GM18502 (cell line): ENCODE measurements at regions not wholly inside any gene's neighbourhood (a gene's known extent, or its start where the extent isn't known, plus 50 kb on each side); places are given as distances from the start of the nearest gene placed in this dataset.

Experiments
- ATAC-seq: cut with Tn5 transposase; IDR thresholded peaks from one replicate; pipeline ENCODE4 v1.9.1; 2021; ENCODE audit warnings: mild to moderate bottlenecking; ENCODE audit not compliant: unreplicated experiment, poor library complexity

GRCh38 chr16:79923431-79923830 is 322.9 kb upstream of the MAF start:
- no peak for ATAC-seq

DNA sequence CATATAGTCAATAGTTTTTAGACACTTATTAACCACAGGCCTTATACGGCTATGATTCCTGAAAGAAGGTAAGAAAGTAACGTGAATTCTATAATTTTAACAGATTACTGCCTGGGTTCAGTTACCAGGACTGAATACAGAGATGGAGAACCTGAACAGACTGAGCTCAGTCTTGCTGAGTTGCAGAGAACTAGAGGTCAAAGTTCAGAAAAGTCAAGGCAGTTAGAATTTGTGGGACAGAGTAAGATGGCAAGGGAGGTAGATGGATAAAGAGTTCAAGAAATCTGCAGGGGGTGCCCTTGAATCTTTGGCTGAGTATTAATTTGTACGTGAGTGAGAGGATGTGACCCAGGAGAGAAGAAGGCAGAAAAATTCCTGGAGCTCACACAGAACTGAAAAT is 320.1 kb upstream of the MAF start:
- no peak for ATAC-seq

DNA sequence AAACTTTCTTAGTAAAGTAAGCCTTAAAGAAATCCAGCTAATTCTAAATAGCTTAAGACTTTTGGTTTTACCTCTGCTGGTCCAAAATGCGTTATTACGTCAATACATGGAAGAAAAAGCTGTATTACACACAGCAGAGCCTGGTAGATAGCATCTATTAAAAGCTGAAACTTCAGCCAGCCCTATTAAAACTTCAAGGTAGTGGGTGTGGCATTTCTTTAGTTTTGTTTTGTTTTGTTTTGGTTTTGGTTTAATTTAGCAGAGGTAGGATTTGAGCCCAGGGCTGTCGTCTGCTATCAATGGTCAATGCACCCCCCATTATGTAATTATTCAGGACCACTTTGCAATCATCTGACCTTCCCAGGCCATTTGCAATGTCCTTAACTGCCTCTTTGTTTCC is 318.4 kb upstream of the MAF start:
- ATAC-seq: no peak

DNA sequence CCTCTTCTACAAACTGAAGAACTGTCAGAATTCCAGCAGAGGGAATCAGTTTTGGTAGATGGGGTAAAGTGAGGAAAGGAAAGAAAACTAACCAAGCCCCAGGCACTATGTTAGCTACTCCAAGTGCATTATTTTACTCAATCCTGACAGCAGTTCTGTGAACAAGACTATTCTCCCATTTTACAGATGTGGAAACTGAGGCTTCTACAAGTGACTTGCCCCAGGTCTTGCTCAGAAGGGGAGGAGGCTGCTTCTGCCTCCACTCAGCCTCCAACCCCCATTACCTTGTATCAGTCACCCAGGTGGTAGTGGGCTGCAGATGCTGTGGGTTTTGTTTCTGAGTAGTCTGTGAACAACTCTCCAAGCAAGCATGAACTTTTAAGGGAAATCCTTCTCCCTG is 315.2 kb upstream of the MAF start:
- ATAC-seq: no peak

DNA sequence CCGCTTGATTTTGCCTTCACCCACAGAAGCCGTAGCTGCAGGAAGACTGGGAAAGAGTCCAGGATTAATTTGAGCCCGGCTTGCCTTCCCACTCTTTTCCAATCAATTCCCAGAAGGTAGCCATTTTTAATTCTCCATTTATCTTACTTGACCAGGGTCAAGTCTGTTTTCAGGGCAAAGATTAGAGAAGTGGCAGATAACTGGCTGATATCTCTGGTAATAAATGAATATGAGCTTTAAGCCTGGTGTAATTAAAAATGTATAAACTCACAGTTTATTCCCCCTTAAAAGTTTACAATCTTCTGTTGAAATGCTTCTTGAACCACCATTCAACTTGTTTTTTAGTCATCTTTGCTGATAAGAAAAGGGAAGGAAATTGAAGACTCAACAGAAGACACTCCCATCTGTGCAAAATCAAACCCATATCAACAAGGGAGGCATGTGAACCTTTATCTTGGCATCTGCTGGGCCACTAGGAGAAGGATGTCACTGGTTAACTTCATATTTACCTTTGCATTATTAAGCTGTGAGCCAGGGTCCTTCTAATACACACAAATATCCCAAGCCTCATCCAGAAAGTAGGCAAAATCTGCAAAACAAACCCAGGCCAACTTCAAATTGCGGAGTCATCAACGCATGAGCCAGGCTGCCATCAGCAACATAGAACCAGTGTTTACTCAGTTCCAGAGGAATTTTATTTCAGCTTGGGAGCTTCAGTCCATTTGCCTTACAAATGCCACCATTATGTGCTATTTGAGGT is 314.6 kb upstream of the MAF start:
- no peak for ATAC-seq

DNA sequence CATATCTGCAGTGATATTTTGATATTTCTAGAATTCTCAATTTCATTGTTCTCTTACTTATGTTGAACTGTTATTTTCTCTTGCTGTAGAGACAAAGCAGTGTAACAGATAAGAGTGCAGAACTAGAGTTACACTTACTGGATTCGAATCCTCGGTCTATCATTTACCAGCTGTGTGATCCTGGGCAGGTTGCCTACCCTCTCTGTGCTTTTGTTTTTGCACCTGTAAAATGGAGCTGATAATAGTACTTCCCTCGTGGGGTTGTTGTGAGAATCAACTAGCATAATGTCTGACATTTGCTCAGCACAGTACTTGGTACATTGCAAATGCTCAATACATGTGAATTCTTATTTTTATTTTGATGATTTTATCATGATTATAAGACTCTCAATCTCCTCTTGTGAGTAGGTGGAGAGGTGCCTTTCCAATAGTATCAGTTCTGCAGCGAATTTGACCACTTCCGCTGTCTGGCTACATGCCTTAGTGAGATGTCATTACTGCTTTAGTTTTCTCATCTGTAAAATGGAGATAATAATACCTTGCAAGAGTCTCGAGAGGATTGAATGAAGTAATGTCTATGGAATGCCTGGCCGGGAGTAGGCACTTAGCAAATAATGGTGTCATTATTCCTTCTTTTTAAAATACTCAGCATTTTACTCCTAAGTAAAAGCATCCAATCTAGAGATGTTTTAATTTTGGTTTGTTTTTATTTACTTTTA is 312.2 kb upstream of the MAF start:
- no peak for ATAC-seq

DNA sequence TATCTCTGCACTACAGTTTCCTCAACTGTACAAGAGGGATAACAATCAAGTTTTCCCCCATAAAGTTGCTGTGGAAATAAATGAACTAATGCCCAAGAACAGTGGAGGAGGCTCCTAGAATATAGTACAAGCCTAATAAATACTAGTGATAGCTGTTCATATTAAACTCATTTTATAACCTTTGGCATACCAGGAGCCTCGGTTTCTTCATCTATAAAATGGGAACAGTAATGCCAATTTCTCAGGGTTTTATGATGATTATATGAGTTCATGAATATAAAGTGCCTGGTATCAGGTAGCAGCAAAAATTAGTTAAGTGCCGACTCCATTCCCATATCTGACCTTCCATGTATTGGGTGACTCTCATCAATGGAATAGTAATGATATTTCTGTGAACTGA is 311.1 kb upstream of the MAF start:
- ATAC-seq: no peak

DNA sequence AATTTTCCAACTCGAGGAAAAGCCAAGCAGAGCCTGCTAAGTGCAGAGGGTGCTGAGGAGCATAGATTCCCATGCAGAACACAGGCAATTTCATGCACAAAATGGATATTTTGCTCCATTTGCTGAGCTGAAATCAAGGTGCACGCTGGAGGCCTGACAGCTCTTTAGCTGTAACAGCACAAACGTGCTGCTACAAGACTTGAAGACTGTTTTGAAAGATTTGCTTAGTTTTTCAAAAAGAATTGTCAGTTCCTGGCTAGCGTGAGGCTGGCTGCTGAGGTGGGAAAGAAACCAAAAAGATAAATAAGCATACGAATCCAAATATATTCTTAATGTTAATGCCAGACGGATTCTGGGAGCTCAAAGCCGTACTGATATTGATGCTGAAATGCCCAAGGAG is 309.0 kb upstream of the MAF start:
- ATAC-seq: no peak

- ATAC-seq: no peak
These were observed 302.9 kb upstream of the MAF start for GRCh38 chr16:79903471-79903870.

DNA sequence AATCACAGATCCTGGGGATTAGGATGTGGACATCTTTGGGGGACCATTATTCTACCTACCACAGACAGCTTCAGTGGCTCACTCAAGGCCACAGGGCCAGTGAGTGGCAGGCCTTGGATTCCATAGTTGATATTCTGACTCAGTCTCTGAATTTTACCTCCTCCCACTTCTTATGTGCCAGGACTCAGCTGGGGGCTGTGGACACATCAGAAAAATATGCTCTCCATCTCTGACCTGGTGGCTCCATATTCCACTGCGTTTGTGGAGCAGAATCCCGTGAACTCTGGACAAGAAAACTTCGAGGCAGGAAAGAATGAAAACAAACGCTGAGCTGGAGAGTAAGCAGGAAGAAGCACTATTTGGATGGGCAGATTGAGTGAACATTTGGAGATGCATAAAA is 301.8 kb upstream of the MAF start:
- ATAC-seq: no peak

GRCh38 chr16:79901522-79901921 is 301.0 kb upstream of the MAF start:
- ATAC-seq: no peak

GRCh38 chr16:79899716-79900115 is 299.2 kb upstream of the MAF start:
- no peak for ATAC-seq

DNA sequence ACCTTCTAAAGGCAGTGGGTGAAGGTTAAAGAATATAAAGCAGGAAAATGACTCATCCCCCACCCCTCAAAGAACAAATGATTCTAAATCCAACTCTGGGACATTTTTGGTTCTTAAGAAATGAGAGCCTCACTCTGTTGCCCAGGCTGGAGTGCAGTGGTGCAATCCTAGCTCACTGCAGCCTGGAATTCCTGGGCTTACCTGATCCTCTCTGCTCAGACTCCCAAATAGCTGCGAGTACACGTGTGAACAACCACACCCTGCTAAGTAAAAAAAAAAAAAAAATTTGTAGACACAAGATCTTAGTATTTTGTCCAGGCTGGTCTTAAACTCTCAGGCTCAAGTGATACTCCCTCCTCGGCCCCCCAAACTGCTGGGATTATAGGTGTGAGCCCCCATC is 298.8 kb upstream of the MAF start:
- ATAC-seq: no peak

DNA sequence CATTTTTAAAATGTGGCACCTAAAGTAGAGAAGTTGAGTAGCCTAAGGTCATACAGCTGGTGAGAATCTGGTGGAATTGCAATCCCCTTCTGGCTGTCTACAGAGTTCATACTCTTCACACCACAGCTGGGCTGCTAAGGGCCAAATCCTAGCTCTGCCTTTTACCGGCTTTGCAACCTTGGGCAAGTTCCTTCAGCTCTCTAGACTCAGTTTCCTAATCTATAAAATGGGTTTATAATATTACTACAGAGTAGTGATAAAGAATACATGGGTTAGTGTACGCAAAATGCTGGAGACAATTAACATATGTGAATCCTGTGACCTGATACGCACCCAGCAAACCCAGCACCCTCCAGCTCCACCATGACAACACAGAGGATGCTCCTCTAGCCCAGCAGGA is 298.2 kb upstream of the MAF start:
- ATAC-seq: no peak

- ATAC-seq: no peak
These were observed 297.1 kb upstream of the MAF start for GRCh38 chr16:79897453-79898146.

DNA sequence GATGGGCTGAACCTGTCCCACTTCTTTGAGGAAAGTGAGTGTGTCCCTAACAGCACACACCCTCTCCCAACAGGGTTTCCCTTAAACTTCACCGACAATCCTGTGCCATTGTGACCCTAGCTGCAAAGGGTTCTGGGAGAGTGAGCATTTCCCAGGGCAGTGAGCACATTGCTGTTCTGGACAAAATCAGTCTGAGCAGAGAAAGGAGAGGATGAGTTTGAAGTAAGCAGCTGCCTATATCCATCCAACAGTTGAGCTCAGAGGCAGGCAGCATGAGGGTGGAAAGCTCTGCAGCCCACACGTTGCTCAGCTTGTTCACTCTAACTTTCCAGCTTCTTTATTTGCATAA is 296.5 kb upstream of the MAF start:
- no peak for ATAC-seq

DNA sequence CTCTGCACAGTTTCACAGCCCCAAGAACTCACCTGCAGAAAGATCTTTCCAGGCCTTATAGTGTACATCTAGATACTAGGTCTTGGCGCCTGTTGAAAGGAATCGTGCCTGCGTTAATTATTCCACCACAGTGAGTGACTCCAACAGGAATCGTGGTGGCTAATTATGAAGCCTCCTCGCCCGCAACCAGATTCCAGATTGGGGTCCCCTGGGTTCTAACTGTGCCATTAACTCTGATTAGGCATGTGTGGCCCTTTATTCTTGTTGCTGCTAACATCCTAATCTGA is 295.3 kb upstream of the MAF start:
- ATAC-seq: no peak

GRCh38 chr16:79895053-79895916 is 294.7 kb upstream of the MAF start:
- no peak for ATAC-seq

GRCh38 chr16:79893445-79893844 is 292.9 kb upstream of the MAF start:
- ATAC-seq: no peak

DNA sequence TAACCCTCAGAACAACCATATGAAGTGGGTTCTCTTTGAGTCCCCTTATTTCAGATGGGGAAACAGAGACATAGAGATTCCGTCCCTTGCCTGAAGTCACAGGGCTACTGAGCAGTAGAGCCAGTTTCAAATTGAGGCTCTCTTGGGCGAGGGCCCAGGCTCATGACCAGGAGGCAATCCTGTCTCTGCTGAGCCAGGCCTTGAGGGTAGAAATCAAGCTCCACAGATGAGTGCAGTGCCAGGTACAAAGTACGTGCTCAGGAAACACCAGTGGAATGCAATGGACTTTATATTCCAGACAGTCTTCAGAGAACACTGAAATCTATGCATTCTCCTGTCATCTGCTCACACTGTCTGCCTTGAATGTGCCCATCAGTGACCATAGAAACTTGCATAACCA is 291.7 kb upstream of the MAF start:
- ATAC-seq: no peak

DNA sequence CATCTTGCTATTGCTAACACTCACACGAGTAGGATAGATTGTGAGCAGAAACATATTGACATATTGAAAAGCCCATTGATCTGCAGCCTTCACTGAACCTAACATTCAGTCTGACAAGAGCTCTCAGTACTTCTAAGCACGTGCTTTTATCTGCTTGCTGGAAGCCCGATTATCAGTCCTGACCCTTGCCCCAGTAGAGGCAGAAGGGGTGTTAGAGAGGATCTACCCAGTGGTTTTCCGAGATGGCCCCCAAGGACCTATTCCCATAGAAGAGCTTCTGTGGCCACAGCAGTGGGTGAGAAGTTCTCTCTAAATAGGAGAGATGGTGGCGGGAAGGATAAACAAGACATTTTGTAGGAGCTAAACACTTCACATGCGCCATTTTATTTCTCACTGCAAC is 290.9 kb upstream of the MAF start:
- no peak for ATAC-seq
